ENCODE measurements at regions not wholly inside any gene's neighbourhood (a gene's known extent, or its start where the extent isn't known, plus 50 kb on each side); places are given as distances from the start of the nearest gene placed in this dataset.

DNA sequence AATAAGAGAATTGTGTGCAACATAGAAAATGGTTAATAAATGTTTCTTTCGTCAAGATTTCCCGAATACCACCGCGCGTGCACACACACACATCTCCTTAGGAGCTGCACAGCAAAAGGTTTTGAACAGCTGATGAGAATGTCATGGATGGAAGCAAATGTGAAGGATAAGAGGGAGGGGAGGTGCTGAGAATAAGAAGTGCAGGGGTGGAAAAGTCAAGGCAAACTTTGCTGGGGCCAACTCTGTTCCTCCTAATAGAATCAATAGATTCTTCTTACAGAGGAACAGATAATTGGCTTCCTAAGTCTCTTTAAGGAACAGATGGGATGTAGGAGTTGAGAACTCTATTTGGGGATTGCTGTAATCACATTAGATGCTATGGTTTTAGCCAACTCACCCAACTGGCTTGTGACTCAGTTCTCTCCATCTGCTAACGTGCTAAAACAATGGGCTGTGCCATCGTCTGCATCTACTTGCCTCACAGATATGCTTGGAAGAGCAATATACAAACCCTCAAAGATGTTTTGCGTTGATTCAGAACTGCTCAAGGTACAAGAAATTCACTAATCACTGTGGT lies 408.2 kb upstream of the CELF2 start:
- POLR2A ChIA-PET (ENCODE audit: unreplicated experiment) = no interaction called here
- H3K9me1 ChIP-seq (ENCODE audit: insufficient read depth, low read length) = no peaks in the 10 kb centered on the region; the same call in 1 of the 2 replicates
- H3K18ac ChIP-seq (ENCODE audit: low read depth, low read length) = no peak overlapping the region
- H2BK15ac ChIP-seq (ENCODE audit: low read depth, low read length) = no peak overlapping the region
- no peaks in the 10 kb centered on the region for H3K36me3 ChIP-seq (ENCODE audit: control insufficient read depth, insufficient read depth, low read length)
- H4K91ac ChIP-seq (ENCODE audit: insufficient read depth, low read depth, low read length) = no peak overlapping the region
- H3K79me1 ChIP-seq (ENCODE audit: low read depth in 1 of 2, low read length in 2 of 2) = no peaks in the 10 kb centered on the region
- no peak overlapping the region for H2AK9ac ChIP-seq (replicated peaks; ENCODE audit: low read depth, low read length, poor library complexity)
- no peak overlapping the region for H3K56ac ChIP-seq (ENCODE audit: extremely low read depth, insufficient read depth, low read length)
- in situ Hi-C loops (cut with MboI; ENCODE audit: low sequenced_read_pairs) = no loop called here
- no peak for TF ChIP-seq RAD21 (IDR thresholded peaks at IDR 0.05; ENCODE audit: low read length)
- TF ChIP-seq MAFK (IDR thresholded peaks at IDR 0.05; ENCODE audit: low read depth, low read length) = no peak
- TF ChIP-seq SMC3 (IDR thresholded peaks at IDR 0.05; ENCODE audit: low read depth, low read length) = no peak
- no peak for TF ChIP-seq RCOR1 (IDR thresholded peaks at IDR 0.05; ENCODE audit: insufficient replicate concordance, low read length)
- no peak for TF ChIP-seq RFX5 (IDR thresholded peaks at IDR 0.05; ENCODE audit: low read depth, low read length)
- H4K5ac ChIP-seq (ENCODE audit: low read depth, low read length) = no peak overlapping the region
- no peak overlapping the region for H3K4me2 ChIP-seq (ENCODE audit: low read depth, low read length)
- H4K20me1 ChIP-seq (ENCODE audit: insufficient read depth, low read length) = no peaks in the 10 kb centered on the region
- H2AFZ ChIP-seq (replicated peaks; ENCODE audit: low read length, poor library complexity) = no peak overlapping the region
- no peak overlapping the region for H3K4me3 ChIP-seq (ENCODE audit: insufficient read depth, low read depth, low read length)
- no peak overlapping the region for H2BK5ac ChIP-seq (ENCODE audit: low read depth, low read length, poor library complexity, severe bottlenecking)
- BruUV-seq (replicated peaks) = no TSS peak
- CTCF ChIA-PET = no interaction called here
- intact Hi-C loops (cut with micrococcal nuclease) = no loop called here
- dilution Hi-C loops (cut with HindIII; ENCODE audit: low sequenced_read_pairs, unreplicated experiment) = no loop called here
- no peak overlapping the region; the same call in 1 of the 2 replicates for H3K4ac ChIP-seq (ENCODE audit: low read depth, low read length)
- H3K27me3 ChIP-seq (ENCODE audit: control insufficient read depth, insufficient read depth, low read length) = no peaks in the 10 kb centered on the region
- H3K23ac ChIP-seq (ENCODE audit: low read depth, low read length) = no peak overlapping the region
- no peak overlapping the region for H3K9ac ChIP-seq (ENCODE audit: low read depth, low read length)
- no peak overlapping the region for H4K8ac ChIP-seq (ENCODE audit: low read depth in 2 of 2, low read length in 2 of 2)
- no peak overlapping the region for H3K14ac ChIP-seq (replicated peaks; ENCODE audit: low read depth, low read length)
- H2BK20ac ChIP-seq (ENCODE audit: low read depth, low read length) = no peak overlapping the region
- no peak overlapping the region for H2AK5ac ChIP-seq (ENCODE audit: low read depth, low read length)
- WGBS, 2 experiments (ENCODE audit: extremely low coverage in 2 of 2, insufficient read length in 1 of 2) = no CpG with 5 or more reads among the region's 8 CpGs
- DNase-seq (no peak), ATAC-seq (ENCODE audit: low read depth) (no peak)
- no peak overlapping the region for H2BK120ac ChIP-seq (ENCODE audit: low read depth, low read length)
- H3K27ac ChIP-seq (ENCODE audit: insufficient read depth, low read length) = no peak overlapping the region
- no peaks in the 10 kb centered on the region for H3K9me3 ChIP-seq (ENCODE audit: control insufficient read depth, insufficient read depth, low read length)
- peaks cover 4% of the 10 kb centered on the region; the same call in 1 of the 2 replicates for H3K4me1 ChIP-seq (ENCODE audit: control insufficient read depth, insufficient read depth, low read length)

Measured in IMR-90 (cell line).